Hematopoietic multipotent progenitor cell treated with erythropoietin and hydrocortisone succinate and interleukin-3 and kit ligand, for 17 days (in vitro differentiated cells): ENCODE measurements at regions not wholly inside any gene's neighbourhood (a gene's known extent, or its start where the extent isn't known, plus 50 kb on each side); places are given as distances from the start of the nearest gene placed in this dataset.
"Not testable (repeated sequence)": the region's sequence is repeated elsewhere in the genome, so short reads cannot be mapped to it uniquely, and the experiment has no call there.

Experiments
- DNase-seq: peaks from one replicate; pipeline ENCODE4 v3.0.0-alpha.2; 2015; ENCODE audit warnings: low spot score

- DNase-seq: not testable (repeated sequence)
Measured at GRCh38 chr2:138315619-138316018, 186.0 kb upstream of the SPOPL start.

DNA sequence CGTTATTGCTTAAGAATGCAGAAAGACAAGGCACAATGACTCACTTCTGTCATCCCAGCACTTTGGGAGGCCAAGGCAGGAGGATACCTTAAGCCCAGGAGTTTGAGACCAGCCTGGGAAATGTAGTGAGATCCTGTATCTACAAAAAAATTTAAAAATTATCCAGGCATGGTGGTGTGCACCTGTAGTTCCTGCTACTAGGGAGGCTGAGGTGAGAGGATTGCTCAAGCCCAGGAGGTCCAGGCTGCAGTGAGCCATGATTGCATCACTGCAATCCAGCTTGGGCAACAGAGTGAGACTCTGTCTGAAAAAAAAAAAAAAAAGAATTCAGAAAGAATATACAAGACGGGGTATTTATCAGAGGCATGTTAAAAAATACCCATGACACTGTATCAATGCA lies 182.0 kb upstream of the SPOPL start:
- no peak for DNase-seq

- DNase-seq: no peak
Measured at GRCh38 chr2:138321458-138321857, 180.1 kb upstream of the SPOPL start.

DNA sequence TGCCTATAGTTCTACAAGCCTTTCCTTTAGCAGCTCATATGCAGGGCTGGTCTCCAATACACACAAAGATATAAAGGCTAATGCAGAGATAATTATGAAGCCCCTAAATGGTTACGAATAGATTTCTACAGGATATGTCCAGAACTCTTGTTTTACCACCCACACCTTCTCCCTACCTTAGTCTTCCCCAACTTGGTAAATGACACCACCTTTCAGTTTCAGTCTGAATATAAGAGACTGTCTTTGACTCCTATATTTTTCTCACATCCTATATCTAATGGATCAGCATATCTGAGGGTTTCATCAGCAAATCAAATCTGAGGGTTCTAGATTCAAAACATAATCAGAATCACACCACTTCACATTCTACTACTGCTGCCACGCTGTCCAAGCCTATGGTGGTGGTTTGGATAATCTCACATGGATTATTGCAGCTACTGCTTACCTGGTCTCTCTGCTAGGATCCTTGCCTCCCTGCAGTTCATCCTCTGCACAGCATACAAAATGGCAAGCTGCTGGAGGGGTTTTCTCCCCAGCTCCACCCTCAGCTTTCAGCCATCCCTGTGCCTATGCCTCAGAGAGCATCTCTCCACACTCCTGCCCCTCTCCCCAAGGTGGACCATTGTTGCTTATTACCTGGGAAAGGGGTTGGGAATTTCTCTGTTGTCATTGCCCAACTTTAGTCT lies 178.0 kb upstream of the SPOPL start:
- DNase-seq: no peak

GRCh38 chr2:138324068-138324771 lies 177.3 kb upstream of the SPOPL start:
- no peak for DNase-seq

GRCh38 chr2:138327967-138328366 lies 173.6 kb upstream of the SPOPL start:
- no peak for DNase-seq

GRCh38 chr2:138329162-138329561 lies 172.4 kb upstream of the SPOPL start:
- no peak for DNase-seq

DNA sequence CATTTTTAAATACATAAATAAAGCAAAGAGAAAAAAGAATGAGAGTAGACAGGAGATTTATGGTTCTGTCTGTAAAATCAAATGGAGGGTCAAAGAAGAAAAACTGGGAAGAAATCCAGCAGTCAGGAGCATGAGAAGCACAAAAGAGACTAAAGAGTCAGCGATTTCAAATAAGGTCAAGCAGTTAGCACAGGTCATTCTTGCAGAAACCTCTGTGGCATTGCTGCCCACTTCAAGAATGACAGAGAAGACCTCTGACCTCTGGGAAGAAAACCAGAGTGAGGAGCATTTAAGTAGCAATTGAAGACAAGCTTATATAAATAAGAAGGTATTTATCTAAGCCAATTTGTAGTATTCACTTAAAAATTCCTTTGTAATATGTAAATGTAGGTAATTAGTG lies 172.0 kb upstream of the SPOPL start:
- DNase-seq: no peak

DNA sequence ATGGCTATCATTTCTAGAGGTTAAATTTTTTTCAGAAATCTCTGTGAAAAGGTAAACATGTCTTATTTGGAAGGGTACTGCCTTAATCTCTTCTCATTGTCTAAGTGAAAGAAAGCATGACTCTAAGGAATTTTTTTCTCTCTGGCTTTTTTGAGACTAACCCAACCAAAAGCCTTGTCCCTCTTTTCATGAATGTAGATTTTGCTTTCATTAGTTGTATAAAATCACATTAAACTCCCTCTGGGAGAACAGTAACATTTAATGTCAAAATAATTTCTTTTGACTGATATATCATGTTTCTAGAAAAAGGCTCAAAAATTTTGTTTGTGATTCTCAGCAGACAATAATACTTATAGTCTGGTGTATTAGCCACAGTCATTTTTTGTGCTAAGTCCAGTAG lies 168.4 kb upstream of the SPOPL start:
- DNase-seq: no peak

DNA sequence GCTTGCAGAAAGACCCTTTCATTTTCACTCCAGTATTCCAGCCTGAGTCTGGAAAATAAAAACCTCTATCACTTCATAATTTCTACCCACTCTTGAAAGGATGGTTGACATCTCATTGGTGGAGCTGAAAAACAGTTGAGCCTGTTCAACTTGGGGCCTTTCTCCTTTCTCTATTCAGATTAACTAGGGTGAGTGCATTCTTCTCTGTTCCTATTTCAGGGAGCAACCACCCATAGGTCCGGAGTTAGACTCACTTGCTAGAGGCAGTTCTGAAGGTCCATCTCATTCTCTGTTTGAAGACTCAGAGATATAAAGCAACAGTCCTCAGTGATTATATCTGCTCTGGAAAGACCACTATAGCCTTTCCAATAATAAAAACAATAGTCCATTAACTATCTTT lies 167.9 kb upstream of the SPOPL start:
- DNase-seq: no peak

GRCh38 chr2:138334323-138334722 lies 167.2 kb upstream of the SPOPL start:
- DNase-seq: no peak

DNA sequence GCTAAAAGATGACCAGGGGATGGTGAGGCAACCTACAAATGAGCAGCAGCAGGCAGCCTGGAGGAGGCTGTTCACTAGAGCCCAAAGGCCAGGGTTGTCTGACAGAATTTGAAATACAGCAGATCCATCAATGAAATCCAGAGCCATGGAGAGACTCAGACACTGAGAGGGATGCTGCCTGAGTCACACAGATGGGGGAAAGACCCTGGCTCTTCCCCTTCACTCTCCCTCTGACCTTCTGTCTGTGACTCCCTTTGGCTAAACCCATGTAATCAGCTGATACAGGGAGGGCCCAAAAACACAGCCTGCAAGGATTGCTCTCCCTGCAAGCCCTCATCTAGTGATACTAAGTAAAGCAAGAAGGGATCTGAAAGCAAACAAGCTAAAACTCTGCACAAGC lies 166.5 kb upstream of the SPOPL start:
- DNase-seq: no peak

GRCh38 chr2:138336146-138336545 lies 165.4 kb upstream of the SPOPL start:
- DNase-seq: no peak

GRCh38 chr2:138355244-138355643 lies 146.3 kb upstream of the SPOPL start:
- DNase-seq: no peak

DNA sequence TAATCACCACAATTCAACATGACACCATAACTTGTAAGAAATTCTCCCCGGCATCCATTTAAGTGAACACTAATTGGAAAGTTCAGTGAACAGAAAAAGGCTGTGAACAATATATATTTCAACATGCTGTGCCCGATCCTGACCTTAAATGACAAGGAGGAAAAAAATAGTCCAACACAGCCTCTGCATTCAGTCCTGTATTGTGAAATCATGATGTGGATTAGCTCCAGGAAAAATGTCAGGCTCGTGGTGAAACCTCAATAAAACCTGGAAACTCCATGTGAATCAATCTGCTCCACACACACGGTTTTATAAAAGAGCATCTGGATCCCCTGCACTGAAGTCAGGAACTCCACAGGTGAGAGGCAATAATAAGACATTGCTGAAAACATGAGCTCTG lies 145.4 kb upstream of the SPOPL start:
- no peak for DNase-seq

GRCh38 chr2:138359532-138359931 lies 142.0 kb upstream of the SPOPL start:
- DNase-seq: no peak

- DNase-seq: no peak
Measured at GRCh38 chr2:138364554-138365162, 136.9 kb upstream of the SPOPL start.

- no peak for DNase-seq
Measured at GRCh38 chr2:138365581-138365980, 136.0 kb upstream of the SPOPL start.

DNA sequence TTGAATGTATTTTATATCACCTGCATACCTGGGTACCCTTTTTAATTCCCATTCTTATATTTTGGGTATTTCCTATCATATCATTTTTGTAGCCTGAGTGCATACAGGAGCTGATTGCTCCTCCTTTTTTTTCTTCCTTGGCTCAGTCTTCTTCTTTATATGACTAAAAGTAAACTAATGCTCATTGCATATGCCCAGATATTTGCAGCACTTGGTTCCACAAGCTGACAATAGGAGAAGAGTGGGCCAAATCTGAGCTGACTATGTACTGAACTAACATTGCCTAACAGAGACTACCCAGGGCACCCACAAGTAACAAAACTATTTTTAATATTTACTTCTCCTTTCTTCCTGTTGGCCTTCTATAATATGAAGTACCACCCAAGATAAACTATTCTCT lies 131.7 kb upstream of the SPOPL start:
- no peak for DNase-seq

GRCh38 chr2:138373993-138374408 lies 127.6 kb upstream of the SPOPL start:
- no peak for DNase-seq

DNA sequence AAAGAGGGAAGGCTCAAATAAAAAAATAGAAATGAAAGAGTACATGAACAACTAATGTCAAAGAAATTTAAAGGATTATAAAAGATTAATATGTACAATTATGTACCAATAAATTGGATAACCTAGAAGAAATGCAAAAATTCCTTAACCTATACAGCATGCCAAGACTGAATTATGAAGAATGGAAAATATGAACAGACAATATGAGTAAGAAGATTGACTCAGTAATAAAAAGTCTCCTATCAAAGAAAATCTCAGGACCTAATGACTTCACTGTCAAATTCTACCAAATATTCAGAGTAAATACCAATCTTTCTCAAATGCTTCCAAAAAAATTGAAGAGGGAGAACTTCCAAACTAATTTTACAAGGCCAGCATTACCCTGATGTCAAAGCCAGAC lies 120.2 kb upstream of the SPOPL start:
- no peak for DNase-seq

DNA sequence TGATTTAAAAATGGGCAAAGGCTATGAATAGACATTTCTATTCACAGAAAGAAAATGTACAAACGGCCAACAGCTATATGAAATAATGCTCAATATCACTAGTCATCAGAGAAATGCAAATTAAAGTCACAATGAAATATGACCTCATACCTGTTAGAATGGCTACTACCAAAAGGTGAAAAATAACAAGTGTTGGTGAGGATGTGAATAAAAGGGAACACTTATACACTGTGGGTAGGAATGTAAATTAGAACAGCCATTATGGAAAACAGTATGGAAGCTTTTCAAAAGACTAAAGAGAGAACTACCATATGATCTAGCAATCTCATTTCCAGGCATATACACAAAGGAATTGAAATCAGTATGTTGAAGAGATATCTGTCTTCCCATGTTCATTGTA lies 118.9 kb upstream of the SPOPL start:
- no peak for DNase-seq

DNA sequence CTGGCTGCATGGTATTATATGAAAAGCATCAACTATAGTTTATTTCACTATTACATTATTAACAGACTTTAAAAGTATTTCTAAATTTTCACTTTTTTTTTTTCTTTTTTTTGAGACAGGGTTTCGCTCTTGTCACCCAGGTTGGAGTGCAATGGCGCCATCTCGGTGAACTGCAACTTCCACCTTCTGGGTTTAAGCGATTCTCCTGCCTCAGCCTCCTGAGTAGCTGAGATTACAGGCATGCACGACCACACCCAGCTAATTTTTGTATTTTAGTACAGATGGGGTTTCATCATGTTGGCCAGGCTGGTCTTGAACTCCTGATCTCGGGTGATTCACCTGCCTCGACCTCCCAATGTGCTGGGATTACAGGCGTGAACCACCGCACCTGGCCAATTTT lies 115.4 kb upstream of the SPOPL start:
- not testable (repeated sequence) for DNase-seq

- no peak for DNase-seq
Measured at GRCh38 chr2:138389063-138389462, 112.5 kb upstream of the SPOPL start.
